ENCODE measurements at regions not wholly inside any gene's neighbourhood (a gene's known extent, or its start where the extent isn't known, plus 50 kb on each side); places are given as distances from the start of the nearest gene placed in this dataset.

DNA sequence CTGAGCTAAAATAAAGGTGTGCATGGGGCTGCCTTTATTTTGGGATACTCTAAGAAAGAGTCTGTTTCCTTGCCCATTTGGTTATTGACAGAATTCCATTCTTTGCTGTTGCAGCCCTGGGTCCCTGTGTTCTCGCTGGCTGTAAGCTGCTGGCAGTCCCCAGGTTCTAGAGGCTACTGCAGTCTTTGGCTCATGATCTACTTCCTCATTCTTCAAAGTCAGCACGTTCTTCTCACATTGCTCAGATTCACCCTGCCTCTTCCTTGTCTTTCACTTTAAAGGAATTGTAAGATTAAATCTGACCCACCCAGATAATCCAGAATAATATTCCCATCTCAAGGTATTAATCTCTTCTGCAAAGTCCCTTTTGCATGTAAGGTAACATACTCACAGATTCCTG lies 620.3 kb downstream of the CCSER2 start:
- TF ChIP-seq, protein P1, sequence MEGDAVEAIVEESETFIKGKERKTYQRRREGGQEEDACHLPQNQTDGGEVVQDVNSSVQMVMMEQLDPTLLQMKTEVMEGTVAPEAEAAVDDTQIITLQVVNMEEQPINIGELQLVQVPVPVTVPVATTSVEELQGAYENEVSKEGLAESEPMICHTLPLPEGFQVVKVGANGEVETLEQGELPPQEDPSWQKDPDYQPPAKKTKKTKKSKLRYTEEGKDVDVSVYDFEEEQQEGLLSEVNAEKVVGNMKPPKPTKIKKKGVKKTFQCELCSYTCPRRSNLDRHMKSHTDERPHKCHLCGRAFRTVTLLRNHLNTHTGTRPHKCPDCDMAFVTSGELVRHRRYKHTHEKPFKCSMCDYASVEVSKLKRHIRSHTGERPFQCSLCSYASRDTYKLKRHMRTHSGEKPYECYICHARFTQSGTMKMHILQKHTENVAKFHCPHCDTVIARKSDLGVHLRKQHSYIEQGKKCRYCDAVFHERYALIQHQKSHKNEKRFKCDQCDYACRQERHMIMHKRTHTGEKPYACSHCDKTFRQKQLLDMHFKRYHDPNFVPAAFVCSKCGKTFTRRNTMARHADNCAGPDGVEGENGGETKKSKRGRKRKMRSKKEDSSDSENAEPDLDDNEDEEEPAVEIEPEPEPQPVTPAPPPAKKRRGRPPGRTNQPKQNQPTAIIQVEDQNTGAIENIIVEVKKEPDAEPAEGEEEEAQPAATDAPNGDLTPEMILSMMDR (conservative IDR thresholded peaks at IDR 0.05; ENCODE audit: low read length): no peak
- no peak for TF ChIP-seq EZH2phosphoT487 (IDR thresholded peaks at IDR 0.05; ENCODE audit: borderline replicate concordance)
- H3K9me2 ChIP-seq (replicated peaks; ENCODE audit: low read depth, low read length): no peaks in the 10 kb centered on the region

DNA sequence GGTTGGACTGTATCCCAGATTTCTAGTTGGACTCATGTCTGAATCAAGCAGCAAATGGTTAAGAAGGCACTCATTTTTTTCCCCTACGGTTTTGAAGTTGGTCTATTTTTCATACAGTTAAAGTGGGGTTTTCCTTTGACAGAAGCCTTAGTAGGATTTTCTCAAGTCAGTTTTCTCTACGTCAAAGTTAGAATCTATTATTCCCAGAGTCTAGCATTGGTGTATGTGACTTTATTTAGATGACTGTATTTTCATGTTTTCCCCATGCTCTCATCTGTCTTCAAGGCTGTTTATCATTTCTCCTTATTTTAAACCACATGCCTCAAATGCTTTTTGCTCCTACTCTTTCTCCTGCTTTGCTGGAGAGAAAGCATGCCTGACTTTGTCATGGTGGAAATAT lies 623.2 kb downstream of the CCSER2 start:
- Histone ChIP-seq H3K27me3 (ENCODE audit: insufficient read depth, low read length, poor library complexity, severe bottlenecking) (no peaks in the 10 kb centered on the region), H3K9me3 (ENCODE audit: insufficient read depth, low read depth, low read length) (0 out of 2 replicates have a peak, but pooled peaks cover 3% of the 10 kb centered on the region), H3K4me2 (ENCODE audit: low read depth, low read length, poor library complexity, severe bottlenecking) (no peak overlapping the region), H3K9me2 (replicated peaks; ENCODE audit: low read depth, low read length) (no peaks in the 10 kb centered on the region), H3K79me2 (ENCODE audit: insufficient read depth, low read length) (no peaks in the 10 kb centered on the region), H4K20me1 (ENCODE audit: insufficient read depth, low read length, poor library complexity, severe bottlenecking) (no peaks in the 10 kb centered on the region), H3K36me3 (ENCODE audit: insufficient read depth, low read length) (no peaks in the 10 kb centered on the region), H2AFZ (ENCODE audit: low read length) (no peak overlapping the region), H3K4me1 (ENCODE audit: insufficient read depth, low read length, poor library complexity, severe bottlenecking) (no peaks in the 10 kb centered on the region), H3K9ac (ENCODE audit: low read depth, low read length, poor library complexity, severe bottlenecking) (no peak overlapping the region), H3K4me3 (ENCODE audit: low read length, poor library complexity, severe bottlenecking) (no peak overlapping the region), H3F3A (ENCODE audit: low read depth) (no peaks in the 10 kb centered on the region)
- TF ChIP-seq, protein P1 (conservative IDR thresholded peaks at IDR 0.05; ENCODE audit: low read length): no peak
- no peak for TF ChIP-seq EZH2phosphoT487 (IDR thresholded peaks at IDR 0.05; ENCODE audit: borderline replicate concordance)

More for the DNA sequence above, 620.3 kb downstream of the CCSER2 start:
- Histone ChIP-seq H3K79me2 (ENCODE audit: insufficient read depth, low read length) (no peaks in the 10 kb centered on the region), H3K36me3 (ENCODE audit: insufficient read depth, low read length) (no peaks in the 10 kb centered on the region), H2AFZ (ENCODE audit: low read length) (no peak overlapping the region), H3K4me2 (ENCODE audit: low read depth, low read length, poor library complexity, severe bottlenecking) (no peak overlapping the region), H3K27me3 (ENCODE audit: insufficient read depth, low read length, poor library complexity, severe bottlenecking) (no peaks in the 10 kb centered on the region), H3K9ac (ENCODE audit: low read depth, low read length, poor library complexity, severe bottlenecking) (no peak overlapping the region), H4K20me1 (ENCODE audit: insufficient read depth, low read length, poor library complexity, severe bottlenecking) (no peaks in the 10 kb centered on the region), H3F3A (ENCODE audit: low read depth) (no peaks in the 10 kb centered on the region), H3K4me1 (ENCODE audit: insufficient read depth, low read length, poor library complexity, severe bottlenecking) (no peaks in the 10 kb centered on the region), H3K4me3 (ENCODE audit: low read length, poor library complexity, severe bottlenecking) (no peak overlapping the region), H3K9me3 (ENCODE audit: insufficient read depth, low read depth, low read length) (no peaks in the 10 kb centered on the region)

DNA sequence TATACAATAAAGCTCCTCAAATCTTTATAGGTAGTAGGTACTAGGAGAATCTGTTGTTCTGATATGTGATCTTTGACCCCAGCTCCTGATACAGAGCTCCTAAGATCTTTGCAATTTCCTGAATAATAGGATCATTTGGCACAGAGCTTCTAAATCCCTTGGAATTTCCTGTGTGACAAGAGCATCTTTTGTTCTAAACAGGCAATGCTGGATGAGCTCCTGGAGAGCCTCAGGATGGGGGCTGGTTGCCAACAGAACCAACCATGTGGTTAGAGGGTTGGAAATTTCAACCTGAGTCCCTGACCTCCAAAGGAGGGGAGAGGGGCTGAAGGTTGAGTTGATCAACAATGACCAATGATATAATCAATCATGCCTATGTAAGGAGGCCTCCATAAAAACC lies 629.0 kb downstream of the CCSER2 start:
- no peaks in the 10 kb centered on the region for H3K9me2 ChIP-seq (replicated peaks; ENCODE audit: low read depth, low read length)
- no peak overlapping the region for H3K9ac ChIP-seq (ENCODE audit: low read depth, low read length, poor library complexity, severe bottlenecking)
- H3K9me3 ChIP-seq (ENCODE audit: insufficient read depth, low read depth, low read length): 0 out of 2 replicates have a peak, but pooled peaks cover 3% of the 10 kb centered on the region
- H3F3A ChIP-seq (ENCODE audit: low read depth): no peaks in the 10 kb centered on the region
- no peaks in the 10 kb centered on the region for H3K4me1 ChIP-seq (ENCODE audit: insufficient read depth, low read length, poor library complexity, severe bottlenecking)
- no peaks in the 10 kb centered on the region for H4K20me1 ChIP-seq (ENCODE audit: insufficient read depth, low read length, poor library complexity, severe bottlenecking)
- no peak overlapping the region for H3K4me3 ChIP-seq (ENCODE audit: low read length, poor library complexity, severe bottlenecking)
- H3K27me3 ChIP-seq (ENCODE audit: insufficient read depth, low read length, poor library complexity, severe bottlenecking): no peaks in the 10 kb centered on the region
- no peaks in the 10 kb centered on the region for H3K79me2 ChIP-seq (ENCODE audit: insufficient read depth, low read length)
- H3K4me2 ChIP-seq (ENCODE audit: low read depth, low read length, poor library complexity, severe bottlenecking): no peak overlapping the region
- TF ChIP-seq, protein P1 (conservative IDR thresholded peaks at IDR 0.05; ENCODE audit: low read length): no peak
- TF ChIP-seq EZH2phosphoT487 (IDR thresholded peaks at IDR 0.05; ENCODE audit: borderline replicate concordance): no peak
- no peak overlapping the region for H2AFZ ChIP-seq (ENCODE audit: low read length)
- no peaks in the 10 kb centered on the region for H3K36me3 ChIP-seq (ENCODE audit: insufficient read depth, low read length)

Measured in Loucy (cell line).